GM12874 (cell line): ENCODE measurements at regions not wholly inside any gene's neighbourhood (a gene's known extent, or its start where the extent isn't known, plus 50 kb on each side); places are given as distances from the start of the nearest gene placed in this dataset.

Experiments used
- TF ChIP-seq, protein P1 (sequence below): IDR thresholded peaks from 2 replicates; pipeline ENCODE4 v1.5.1; 2011; ENCODE audit warnings: low read depth, mild to moderate bottlenecking, control low read depth, low read length, moderate library complexity; ENCODE audit not compliant: insufficient read depth

GRCh38 chr7:91496251-91496820 lies 232.1 kb downstream of the FZD1 start:
- TF ChIP-seq, protein P1, sequence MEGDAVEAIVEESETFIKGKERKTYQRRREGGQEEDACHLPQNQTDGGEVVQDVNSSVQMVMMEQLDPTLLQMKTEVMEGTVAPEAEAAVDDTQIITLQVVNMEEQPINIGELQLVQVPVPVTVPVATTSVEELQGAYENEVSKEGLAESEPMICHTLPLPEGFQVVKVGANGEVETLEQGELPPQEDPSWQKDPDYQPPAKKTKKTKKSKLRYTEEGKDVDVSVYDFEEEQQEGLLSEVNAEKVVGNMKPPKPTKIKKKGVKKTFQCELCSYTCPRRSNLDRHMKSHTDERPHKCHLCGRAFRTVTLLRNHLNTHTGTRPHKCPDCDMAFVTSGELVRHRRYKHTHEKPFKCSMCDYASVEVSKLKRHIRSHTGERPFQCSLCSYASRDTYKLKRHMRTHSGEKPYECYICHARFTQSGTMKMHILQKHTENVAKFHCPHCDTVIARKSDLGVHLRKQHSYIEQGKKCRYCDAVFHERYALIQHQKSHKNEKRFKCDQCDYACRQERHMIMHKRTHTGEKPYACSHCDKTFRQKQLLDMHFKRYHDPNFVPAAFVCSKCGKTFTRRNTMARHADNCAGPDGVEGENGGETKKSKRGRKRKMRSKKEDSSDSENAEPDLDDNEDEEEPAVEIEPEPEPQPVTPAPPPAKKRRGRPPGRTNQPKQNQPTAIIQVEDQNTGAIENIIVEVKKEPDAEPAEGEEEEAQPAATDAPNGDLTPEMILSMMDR, result no peak

DNA sequence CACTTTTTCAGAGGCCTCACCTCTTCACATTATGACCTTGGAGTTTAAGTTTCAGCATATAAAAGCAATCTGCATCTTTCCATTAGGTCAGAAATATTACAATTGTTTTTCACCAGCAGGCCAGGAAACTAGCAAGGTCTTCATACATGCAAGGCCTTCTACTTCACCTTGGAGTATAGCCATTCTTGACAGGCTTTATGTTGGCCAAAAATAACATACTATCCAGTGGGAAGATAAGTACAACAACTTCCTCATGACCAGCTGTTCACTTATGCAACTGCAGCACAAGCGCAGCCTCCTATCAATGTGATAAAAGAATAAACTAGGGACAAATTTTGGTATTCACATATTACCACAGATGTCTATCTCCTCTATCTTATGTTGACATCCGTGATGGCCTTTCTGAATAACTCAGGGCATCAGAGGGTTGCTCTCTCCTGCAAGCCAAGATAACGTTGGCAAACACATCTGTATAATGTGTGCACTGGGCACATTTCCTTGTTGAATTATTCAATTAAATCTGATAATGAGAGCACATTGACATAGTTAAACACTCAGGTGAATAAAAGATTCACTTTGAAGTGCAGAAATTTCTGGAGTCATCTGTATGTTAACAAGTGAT lies 239.8 kb downstream of the FZD1 start:
- TF ChIP-seq, protein P1, result no peak

DNA sequence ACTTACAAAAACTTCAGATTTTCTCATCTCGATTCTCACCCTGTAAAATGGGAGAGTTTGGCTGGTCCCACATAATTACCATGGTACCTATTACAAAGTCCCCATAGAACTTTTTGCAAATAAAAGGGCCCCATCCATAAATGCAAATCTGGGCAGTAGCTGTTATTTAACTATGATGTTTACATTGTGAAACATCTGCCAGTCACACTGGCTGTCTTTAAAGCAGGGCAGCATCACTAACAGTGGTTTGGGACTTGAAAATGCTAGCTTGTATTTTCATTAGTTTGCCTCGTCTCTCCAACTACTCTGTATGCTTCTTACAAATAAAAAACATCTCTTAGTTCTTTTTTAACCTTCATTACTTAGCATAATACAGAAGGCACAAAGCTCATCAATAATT lies 240.7 kb downstream of the FZD1 start:
- TF ChIP-seq, protein P1, result no peak

DNA sequence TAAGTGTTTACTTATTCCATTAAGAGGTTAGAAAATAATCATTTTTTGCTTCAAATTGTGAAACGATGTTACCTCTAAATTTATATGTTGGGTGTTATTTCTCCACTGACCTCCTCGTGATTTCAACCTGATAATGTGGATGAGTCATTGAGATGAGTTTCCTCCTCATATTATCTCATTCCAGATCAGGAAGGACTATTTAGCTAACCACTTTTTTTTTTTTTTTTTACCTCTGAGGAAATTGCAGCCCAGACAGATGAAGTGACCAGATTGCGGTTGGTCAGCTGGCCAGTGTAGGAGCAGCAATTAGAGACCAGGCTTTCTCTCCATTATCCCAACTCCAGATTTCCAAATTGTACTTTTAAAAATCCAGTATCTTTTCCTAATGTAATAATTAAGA lies 248.7 kb downstream of the FZD1 start:
- TF ChIP-seq, protein P1, result no peak

DNA sequence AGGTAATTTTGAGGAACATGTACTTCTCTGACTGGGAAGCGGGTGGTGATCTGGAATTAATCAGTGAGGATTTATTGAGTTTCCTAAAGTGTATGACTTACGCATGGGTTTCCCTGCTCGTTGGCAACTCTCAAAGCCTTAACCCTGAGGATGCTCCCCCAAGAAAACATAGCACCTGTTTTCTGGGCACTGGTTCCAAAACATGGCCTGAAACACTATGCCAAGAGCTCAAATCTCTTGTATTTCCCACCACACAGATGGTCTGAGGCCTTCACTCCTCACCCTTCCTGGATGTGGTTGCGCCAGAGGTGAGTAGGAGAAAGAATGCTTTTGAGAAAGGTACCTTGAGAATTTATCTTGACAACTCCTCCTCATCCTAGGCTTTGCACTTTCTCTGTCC lies 250.4 kb downstream of the FZD1 start:
- TF ChIP-seq, protein P1, result no peak

- TF ChIP-seq, protein P1, result no peak
Observed at GRCh38 chr7:91515961-91516360, 251.7 kb downstream of the FZD1 start.

- TF ChIP-seq, protein P1, result no peak
Observed at GRCh38 chr7:91517201-91517785, 253.1 kb downstream of the FZD1 start.
